ENCODE measurements at regions not wholly inside any gene's neighbourhood (a gene's known extent, or its start where the extent isn't known, plus 50 kb on each side); places are given as distances from the start of the nearest gene placed in this dataset.

- H3K27me3 ChIP-seq (ENCODE audit: insufficient read depth, poor library complexity, severe bottlenecking): no peaks in the 10 kb centered on the region
- TF ChIP-seq, protein P1, sequence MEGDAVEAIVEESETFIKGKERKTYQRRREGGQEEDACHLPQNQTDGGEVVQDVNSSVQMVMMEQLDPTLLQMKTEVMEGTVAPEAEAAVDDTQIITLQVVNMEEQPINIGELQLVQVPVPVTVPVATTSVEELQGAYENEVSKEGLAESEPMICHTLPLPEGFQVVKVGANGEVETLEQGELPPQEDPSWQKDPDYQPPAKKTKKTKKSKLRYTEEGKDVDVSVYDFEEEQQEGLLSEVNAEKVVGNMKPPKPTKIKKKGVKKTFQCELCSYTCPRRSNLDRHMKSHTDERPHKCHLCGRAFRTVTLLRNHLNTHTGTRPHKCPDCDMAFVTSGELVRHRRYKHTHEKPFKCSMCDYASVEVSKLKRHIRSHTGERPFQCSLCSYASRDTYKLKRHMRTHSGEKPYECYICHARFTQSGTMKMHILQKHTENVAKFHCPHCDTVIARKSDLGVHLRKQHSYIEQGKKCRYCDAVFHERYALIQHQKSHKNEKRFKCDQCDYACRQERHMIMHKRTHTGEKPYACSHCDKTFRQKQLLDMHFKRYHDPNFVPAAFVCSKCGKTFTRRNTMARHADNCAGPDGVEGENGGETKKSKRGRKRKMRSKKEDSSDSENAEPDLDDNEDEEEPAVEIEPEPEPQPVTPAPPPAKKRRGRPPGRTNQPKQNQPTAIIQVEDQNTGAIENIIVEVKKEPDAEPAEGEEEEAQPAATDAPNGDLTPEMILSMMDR (IDR thresholded peaks at IDR 0.05; ENCODE audit: insufficient read depth, low read length): no peak
- TF ChIP-seq SPI1 (IDR thresholded peaks at IDR 0.05; ENCODE audit: borderline replicate concordance, low read depth) (no peak), GABPA (IDR thresholded peaks at IDR 0.05; ENCODE audit: low read depth) (no peak), POLR2AphosphoS5 (IDR thresholded peaks at IDR 0.05; ENCODE audit: low read depth) (no peak)
- TF ChIP-seq, protein P2, sequence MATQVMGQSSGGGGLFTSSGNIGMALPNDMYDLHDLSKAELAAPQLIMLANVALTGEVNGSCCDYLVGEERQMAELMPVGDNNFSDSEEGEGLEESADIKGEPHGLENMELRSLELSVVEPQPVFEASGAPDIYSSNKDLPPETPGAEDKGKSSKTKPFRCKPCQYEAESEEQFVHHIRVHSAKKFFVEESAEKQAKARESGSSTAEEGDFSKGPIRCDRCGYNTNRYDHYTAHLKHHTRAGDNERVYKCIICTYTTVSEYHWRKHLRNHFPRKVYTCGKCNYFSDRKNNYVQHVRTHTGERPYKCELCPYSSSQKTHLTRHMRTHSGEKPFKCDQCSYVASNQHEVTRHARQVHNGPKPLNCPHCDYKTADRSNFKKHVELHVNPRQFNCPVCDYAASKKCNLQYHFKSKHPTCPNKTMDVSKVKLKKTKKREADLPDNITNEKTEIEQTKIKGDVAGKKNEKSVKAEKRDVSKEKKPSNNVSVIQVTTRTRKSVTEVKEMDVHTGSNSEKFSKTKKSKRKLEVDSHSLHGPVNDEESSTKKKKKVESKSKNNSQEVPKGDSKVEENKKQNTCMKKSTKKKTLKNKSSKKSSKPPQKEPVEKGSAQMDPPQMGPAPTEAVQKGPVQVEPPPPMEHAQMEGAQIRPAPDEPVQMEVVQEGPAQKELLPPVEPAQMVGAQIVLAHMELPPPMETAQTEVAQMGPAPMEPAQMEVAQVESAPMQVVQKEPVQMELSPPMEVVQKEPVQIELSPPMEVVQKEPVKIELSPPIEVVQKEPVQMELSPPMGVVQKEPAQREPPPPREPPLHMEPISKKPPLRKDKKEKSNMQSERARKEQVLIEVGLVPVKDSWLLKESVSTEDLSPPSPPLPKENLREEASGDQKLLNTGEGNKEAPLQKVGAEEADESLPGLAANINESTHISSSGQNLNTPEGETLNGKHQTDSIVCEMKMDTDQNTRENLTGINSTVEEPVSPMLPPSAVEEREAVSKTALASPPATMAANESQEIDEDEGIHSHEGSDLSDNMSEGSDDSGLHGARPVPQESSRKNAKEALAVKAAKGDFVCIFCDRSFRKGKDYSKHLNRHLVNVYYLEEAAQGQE (IDR thresholded peaks at IDR 0.05; ENCODE audit: insufficient replicate concordance, low read depth): no peak
- no peak overlapping the region for H3K27ac ChIP-seq (replicated peaks)
- H3K4me3 ChIP-seq (replicated peaks; ENCODE audit: insufficient read depth, low read length): no peak overlapping the region
- no peak for DNase-seq (ENCODE audit: low read depth in 1 of 2, low spot score in 1 of 2)
These were observed 1158.6 kb upstream of the CDH6 start for GRCh38 chr5:30034870-30035269.

DNA sequence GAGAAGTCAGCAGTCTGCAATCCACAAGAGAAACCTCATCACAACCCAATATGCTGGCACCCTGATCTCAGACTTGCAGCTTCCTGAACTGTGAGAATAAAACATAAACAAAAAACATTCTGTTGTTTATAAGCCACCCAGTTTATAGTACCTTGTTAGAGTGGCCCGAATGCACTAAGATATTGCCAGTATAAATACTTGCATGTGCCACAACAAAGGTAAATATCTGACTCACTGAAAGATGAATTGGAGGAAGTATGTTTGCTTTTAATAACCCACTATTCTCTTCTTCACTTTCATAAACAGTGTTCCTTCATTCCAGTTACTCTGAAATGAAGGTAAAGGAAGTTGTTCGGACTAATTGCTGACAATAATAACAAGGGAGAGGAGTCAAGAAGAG, 1163.4 kb upstream of the CDH6 start:
- Histone ChIP-seq H3K4me3 (replicated peaks; ENCODE audit: insufficient read depth, low read length) (no peak overlapping the region), H3K27me3 (ENCODE audit: insufficient read depth, poor library complexity, severe bottlenecking) (no peaks in the 10 kb centered on the region), H3K27ac (replicated peaks) (no peak overlapping the region)
- DNase-seq (ENCODE audit: low read depth in 1 of 2, low spot score in 1 of 2): no peak
- TF ChIP-seq, protein P2 (IDR thresholded peaks at IDR 0.05; ENCODE audit: insufficient replicate concordance, low read depth): no peak
- TF ChIP-seq POLR2AphosphoS5 (IDR thresholded peaks at IDR 0.05; ENCODE audit: low read depth) (no peak), SPI1 (IDR thresholded peaks at IDR 0.05; ENCODE audit: borderline replicate concordance, low read depth) (no peak), GABPA (IDR thresholded peaks at IDR 0.05; ENCODE audit: low read depth) (no peak)
- TF ChIP-seq, protein P1 (IDR thresholded peaks at IDR 0.05; ENCODE audit: insufficient read depth, low read length): no peak

DNA sequence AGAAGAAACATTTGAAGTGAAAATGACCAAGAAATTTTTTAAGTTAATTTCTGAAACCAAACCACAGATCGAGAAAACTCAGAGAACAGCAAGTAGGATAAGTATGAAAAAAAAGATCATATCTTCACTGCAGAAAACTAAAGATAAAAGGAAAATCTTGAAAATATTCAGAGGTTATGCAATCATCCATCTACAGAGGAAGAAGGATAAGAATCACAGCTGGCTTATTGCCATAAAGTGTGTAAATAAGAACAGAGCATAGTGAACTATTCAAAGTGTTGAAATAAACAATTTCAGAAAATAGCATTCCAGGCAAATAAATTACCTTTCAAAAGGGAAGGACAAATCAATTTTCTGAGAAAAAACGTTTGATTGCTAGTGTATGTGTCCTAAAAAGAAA, 1191.7 kb upstream of the CDH6 start:
- DNase-seq (ENCODE audit: low read depth in 1 of 2, low spot score in 1 of 2): no peak
- no peak overlapping the region for H3K4me3 ChIP-seq (replicated peaks; ENCODE audit: insufficient read depth, low read length)
- H3K27me3 ChIP-seq (ENCODE audit: insufficient read depth, poor library complexity, severe bottlenecking): no peaks in the 10 kb centered on the region
- H3K27ac ChIP-seq (replicated peaks): no peak overlapping the region
- TF ChIP-seq SPI1 (IDR thresholded peaks at IDR 0.05; ENCODE audit: borderline replicate concordance, low read depth): no peak
- TF ChIP-seq, protein P2 (IDR thresholded peaks at IDR 0.05; ENCODE audit: insufficient replicate concordance, low read depth): no peak
- TF ChIP-seq POLR2AphosphoS5 (IDR thresholded peaks at IDR 0.05; ENCODE audit: low read depth): no peak

Measured in HL-60 (cell line).